Vagina (tissue), 2 donors: ENCODE measurements at regions not wholly inside any gene's neighbourhood (a gene's known extent, or its start where the extent isn't known, plus 50 kb on each side); places are given as distances from the start of the nearest gene placed in this dataset.

ENCODE experiments used
- POLR2A ChIP-seq, 2 donors: fragments of 450-650 bp; IDR thresholded peaks; one replicate each; pipeline ENCODE4 v1.6.1; 2017; ENCODE audit warnings: antibody characterized with exemption in 2 of 2, mild to moderate bottlenecking in 2 of 2, moderate library complexity in 2 of 2
- POLR2AphosphoS5 ChIP-seq, 2 donors: sonication (generic); formaldehyde crosslinking; IDR thresholded peaks; one replicate each; pipeline ENCODE4 v1.9.0; 2017; ENCODE audit warnings: antibody characterized with exemption in 2 of 2, mild to moderate bottlenecking in 2 of 2, low read depth in 1 of 2; ENCODE audit not compliant: insufficient read depth in 1 of 2
- TF ChIP-seq, protein P1 (sequence below), 3 experiments: fragments of 450-650 bp in 2 of 3; fragments of 200-600 bp in 1 of 3; sonication (generic) in 1 of 3; IDR thresholded peaks; one replicate each; pipeline ENCODE4 v1.5.1; 2017 to 2019; ENCODE audit warnings: antibody characterized with exemption in 3 of 3, mild to moderate bottlenecking in 2 of 3, moderate library complexity in 2 of 3

DNA sequence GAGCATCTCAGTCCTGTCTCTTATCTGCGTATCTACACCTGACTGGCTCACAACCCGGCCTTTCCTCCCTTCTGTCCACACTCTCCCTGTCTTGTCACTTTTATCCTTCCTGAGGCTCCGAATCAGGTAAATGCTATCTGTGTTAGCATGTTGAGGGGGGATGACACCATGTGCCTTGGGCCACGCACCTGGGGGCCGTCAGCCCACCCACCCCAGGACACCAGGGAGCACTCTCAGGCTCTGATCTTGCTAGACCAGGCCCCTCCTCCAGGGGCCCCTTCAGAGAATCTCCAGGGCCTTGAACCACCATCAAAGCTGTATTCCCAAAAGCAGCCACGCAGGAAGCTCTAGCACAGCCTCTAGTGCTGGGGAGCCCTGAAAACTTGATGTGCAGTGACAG, 278.7 kb upstream of the SHH start:
- TF ChIP-seq, protein P1, sequence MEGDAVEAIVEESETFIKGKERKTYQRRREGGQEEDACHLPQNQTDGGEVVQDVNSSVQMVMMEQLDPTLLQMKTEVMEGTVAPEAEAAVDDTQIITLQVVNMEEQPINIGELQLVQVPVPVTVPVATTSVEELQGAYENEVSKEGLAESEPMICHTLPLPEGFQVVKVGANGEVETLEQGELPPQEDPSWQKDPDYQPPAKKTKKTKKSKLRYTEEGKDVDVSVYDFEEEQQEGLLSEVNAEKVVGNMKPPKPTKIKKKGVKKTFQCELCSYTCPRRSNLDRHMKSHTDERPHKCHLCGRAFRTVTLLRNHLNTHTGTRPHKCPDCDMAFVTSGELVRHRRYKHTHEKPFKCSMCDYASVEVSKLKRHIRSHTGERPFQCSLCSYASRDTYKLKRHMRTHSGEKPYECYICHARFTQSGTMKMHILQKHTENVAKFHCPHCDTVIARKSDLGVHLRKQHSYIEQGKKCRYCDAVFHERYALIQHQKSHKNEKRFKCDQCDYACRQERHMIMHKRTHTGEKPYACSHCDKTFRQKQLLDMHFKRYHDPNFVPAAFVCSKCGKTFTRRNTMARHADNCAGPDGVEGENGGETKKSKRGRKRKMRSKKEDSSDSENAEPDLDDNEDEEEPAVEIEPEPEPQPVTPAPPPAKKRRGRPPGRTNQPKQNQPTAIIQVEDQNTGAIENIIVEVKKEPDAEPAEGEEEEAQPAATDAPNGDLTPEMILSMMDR (IDR thresholded peaks at IDR 0.05), result no peak
- TF ChIP-seq POLR2A (IDR thresholded peaks at IDR 0.05) (no peak), POLR2AphosphoS5 (IDR thresholded peaks at IDR 0.05; ENCODE audit: insufficient read depth in 1 of 2, low read depth in 1 of 2) (no peak)
